HG03139 (cell line): ENCODE measurements at regions not wholly inside any gene's neighbourhood (a gene's known extent, or its start where the extent isn't known, plus 50 kb on each side); places are given as distances from the start of the nearest gene placed in this dataset.
"Not testable (repeated sequence)": the region's sequence is repeated elsewhere in the genome, so short reads cannot be mapped to it uniquely, and the experiment has no call there.

Source experiments
- ATAC-seq: cut with Tn5 transposase; IDR thresholded peaks from one replicate; pipeline ENCODE4 v1.9.1; 2021; ENCODE audit not compliant: unreplicated experiment

GRCh38 chr14:83251402-83251801 is 1717.7 kb upstream of the SEL1L start:
- ATAC-seq, result no peak

DNA sequence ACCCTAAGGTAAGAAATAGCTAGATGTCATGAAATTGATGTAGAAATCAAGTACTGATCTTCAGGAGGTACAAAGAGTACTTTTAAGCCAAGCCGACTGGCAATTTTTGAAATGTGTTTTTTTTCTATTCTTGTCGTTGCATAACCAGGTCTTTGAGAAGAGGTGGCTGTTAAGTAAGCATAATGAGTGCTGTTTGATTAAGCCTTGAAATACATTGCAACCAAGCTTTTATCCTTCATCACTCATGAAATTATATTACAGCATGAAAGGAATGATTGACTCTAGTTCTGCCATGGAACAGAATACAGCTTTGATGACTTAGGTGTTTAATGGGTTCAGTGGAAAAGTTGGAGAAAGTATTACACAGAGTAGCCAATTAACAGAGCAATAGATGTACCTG is 1720.2 kb upstream of the SEL1L start:
- no peak for ATAC-seq

DNA sequence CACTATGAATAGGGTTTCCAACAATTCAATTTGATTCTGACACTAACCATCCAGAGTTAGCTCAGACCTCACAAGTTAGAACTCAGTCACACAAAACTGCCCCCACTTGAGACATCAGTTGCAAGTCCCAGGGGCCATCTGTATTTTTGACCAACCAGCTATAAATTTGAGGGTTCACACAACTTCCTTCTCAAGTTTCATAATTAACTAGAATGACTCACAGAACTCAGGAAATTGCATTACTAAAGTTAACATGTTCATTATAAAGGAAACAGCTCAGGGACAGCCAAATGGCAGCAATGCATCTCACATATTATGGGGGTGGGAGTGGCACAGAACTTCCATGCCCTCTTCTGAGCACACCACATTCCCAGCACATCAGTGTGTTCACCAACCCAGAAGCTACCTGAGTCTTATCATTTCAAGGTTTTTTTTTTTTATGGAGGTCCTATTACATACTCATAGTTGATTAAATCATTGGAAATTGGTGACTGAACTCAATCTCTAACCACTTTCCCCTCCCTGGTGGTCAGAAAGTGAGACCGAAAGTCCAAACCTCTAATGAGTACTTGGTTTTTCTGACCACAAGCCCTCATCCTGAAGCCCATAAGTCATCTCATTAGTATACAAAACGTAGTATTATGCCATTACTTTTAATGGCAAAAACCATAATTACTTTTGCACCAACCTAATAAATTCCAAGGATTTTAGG is 1721.5 kb upstream of the SEL1L start:
- peak; percentile 77 for ATAC-seq

GRCh38 chr14:83255727-83256090 is 1722.1 kb upstream of the SEL1L start:
- ATAC-seq, result peak; percentile 37

DNA sequence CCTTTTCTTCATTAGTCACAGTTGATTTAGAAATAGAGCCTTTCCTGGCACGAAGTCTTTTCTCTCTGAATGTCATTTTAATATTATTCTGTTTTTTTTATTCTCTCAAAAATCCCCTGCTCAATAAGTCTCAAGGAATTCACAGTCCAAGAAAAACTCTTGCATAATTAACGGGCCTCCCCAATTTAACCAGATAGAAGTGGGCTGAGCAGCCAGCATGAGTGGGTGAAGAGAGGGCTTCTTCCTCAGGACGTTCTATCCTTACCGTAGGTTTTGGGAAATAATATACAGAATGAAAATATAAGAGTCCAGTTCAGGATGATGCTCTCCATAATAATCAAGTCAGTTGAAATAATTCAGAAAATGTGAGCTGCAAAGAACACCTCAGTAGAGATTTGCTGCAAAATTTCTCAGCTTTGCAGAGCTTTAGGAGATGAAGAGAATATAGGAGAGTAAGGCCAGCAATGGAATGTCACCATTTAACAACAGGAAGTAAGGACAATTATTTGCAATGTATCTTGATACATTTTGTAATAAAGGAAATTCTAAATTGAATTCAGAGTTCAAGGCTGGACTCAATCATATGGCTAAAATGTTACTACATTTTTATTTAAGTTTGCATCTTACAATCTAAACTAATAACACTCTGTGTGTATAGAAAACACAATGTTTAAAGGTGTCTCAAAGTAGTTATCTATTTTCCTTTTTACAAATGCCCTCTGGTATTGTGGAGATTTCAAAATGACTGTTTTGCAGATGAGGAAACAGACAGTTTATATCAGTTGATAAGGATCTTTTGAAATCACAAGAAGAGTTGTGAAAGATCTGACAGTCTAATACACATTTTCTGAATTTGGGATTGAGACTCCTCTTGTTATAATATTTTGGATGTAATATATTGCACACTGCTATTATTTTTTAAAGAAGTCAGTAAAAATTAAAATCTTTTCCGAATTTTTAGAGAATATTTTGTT is 1724.1 kb upstream of the SEL1L start:
- no peak for ATAC-seq

- ATAC-seq, result no peak
Observed at GRCh38 chr14:83260751-83261150, 1727.1 kb upstream of the SEL1L start.

DNA sequence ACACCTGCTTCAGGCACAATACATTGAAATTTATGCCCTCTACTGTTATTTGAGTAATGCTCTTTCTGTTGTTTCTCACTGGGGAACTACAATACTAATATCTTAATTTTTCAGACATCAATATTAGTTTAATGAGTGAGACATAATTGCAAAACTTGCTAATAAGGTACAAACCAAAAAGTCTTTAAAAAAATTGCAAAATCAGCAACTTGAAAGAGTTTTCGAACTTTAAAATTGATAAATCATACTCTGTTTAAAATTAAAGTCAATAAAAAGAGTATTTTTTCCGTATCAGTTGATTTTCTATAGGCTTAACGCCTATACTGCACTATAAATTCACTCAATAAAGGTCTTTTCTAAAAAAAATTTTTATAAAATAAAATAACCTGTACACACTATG is 1735.9 kb upstream of the SEL1L start:
- no peak for ATAC-seq

DNA sequence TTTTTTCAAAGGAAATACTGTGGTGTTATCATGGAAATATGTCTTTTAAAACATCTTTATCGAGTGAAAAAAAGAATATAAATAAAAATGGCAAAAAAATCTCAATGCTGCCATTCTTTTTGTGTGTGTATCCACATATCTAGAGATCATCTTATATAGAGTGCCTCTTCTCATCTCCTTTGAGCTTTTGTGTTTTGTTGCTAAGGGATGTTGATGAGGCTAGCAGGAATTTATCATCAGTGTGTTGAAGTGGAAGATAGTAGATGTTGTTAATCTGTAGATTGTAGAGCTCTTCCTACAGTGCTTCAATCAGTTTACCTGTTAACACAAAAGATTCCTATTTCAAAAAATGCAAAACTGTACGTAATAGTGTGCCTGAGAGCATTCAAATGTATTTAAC is 1738.0 kb upstream of the SEL1L start:
- ATAC-seq, result no peak

GRCh38 chr14:83280719-83281118 is 1747.1 kb upstream of the SEL1L start:
- no peak for ATAC-seq

- no peak for ATAC-seq
Observed at GRCh38 chr14:83282706-83283105, 1749.1 kb upstream of the SEL1L start.

DNA sequence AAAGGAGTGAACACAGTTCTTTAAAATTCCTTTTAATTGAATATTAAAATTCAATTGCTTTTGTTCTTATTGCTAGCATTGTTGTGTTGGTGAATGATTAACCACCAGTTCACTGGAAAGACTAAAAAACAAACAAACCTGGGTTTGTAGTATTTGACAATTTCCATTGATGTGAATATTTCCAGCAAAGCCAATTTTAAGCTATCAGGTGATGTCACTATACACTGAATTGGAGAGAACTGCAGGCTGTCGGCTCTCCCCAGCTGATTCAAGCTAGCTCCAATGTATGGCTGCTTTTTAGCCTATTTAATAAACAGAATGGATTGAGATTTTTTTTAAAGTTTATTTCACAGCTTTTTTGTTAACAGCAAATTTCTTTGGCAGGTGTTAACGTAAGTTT is 1753.6 kb upstream of the SEL1L start:
- ATAC-seq, result no peak

GRCh38 chr14:83289390-83289789 is 1755.7 kb upstream of the SEL1L start:
- ATAC-seq, result no peak

GRCh38 chr14:83289896-83290295 is 1756.2 kb upstream of the SEL1L start:
- no peak for ATAC-seq

DNA sequence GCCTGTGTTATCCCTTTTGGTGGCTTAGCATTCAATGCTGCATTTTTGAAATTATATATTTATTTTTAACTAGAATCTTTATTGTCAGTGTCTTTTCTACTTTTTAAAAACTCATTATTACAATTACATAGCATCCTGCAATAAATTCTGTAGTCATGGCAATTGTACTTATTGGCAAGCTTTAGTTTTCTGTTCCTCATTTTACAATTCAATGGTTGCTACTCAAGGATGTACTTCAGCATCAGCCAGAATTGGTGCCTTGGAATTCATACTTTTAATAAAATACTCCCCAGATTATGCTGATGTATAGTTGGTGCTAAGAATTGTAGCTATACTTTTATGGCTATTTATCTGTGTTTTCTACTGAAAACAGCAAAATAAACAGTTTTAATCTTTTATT is 1756.8 kb upstream of the SEL1L start:
- ATAC-seq, result no peak

- ATAC-seq, result no peak
Observed at GRCh38 chr14:83291714-83292113, 1758.1 kb upstream of the SEL1L start.

DNA sequence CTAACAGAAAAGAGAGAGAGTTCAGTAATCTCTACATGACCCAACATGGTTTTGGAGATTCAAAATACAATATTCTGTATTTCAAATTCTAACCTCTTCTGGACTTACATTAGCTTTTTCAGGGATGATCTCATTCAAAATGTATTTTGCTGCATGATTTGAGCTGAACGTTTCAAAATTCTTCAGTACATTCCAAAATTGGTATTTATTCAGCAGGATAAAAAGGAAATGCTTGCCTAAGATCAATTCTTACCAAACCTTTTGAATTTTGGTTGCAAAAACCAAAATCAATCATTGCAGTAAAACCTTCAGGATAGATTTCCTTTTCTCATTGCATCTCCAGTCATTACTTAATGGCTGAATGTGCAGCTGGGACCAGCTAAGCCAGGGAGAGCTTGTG is 1761.3 kb upstream of the SEL1L start:
- no peak for ATAC-seq

GRCh38 chr14:83297361-83297760 is 1763.7 kb upstream of the SEL1L start:
- no peak for ATAC-seq

DNA sequence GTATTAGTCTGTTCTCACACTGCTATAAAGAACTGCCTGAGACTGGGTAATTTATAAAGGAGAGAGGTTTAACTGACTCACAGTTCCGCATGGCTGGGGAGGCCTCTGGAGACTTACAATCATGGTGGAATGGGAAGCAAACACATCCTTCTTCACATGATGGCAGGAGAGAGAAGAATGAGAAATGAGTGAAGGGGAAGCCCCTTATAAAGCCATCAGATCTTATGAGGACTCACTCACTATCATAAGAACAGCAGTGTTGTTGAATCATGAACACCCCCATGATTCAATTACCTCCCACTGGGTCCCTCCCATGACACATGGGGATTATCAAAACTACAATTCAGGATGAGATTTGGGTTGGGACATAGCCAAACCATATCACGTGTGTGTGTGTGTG is 1764.4 kb upstream of the SEL1L start:
- not testable (repeated sequence) for ATAC-seq

- no peak for ATAC-seq
Observed at GRCh38 chr14:83300476-83301064, 1766.9 kb upstream of the SEL1L start.

- no peak for ATAC-seq
Observed at GRCh38 chr14:83301791-83302190, 1768.1 kb upstream of the SEL1L start.

DNA sequence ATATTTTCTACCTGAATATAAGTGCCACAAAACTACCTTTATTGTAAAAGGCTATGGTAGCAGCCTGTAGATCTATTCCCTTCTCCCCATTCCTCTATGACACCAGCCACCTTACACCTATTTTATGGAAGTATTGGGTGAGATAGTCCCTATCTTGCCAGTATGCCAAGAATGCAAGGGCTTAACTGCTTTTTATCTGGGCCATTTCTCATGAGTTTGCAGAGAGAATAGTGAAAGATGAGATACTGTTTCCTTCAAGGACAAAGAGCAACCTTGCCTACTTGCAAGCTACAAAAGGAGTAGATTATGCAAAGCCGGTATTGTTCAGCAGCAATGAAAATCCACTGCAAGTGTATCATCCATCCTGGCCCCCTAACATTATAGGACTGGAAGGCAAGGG is 1775.6 kb upstream of the SEL1L start:
- ATAC-seq, result no peak

DNA sequence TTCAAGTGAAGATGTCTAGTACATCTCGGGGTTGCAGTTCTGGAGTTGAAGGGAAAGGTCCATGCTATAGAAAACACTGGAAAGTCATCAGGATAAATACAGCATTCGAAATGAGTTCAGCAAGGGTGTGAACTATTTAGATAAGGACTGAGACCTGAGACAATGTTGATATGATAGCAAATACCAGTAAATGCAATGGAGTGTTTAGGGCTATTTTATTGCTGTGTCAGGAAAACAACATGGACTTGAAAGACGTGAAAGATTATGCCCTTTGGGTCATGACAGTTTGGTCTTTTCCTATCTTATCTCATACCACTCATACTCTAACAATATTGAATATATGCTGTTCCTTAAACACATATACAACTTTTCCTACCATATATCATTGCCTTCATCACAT is 1776.2 kb upstream of the SEL1L start:
- no peak for ATAC-seq
